ENCODE measurements at regions not wholly inside any gene's neighbourhood (a gene's known extent, or its start where the extent isn't known, plus 50 kb on each side); places are given as distances from the start of the nearest gene placed in this dataset.

GRCh38 chr4:138567696-138568095 lies 325.5 kb upstream of the SLC7A11 start:
- no peaks in the 10 kb centered on the region for H3K79me1 ChIP-seq (ENCODE audit: low read depth in 1 of 2, low read length in 2 of 2)
- in situ Hi-C loops (cut with MboI; ENCODE audit: low sequenced_read_pairs) (no loop called here), intact Hi-C loops (cut with micrococcal nuclease) (loop anchor here (5.0 kb wide), 1 partner anchor 325 kb away; the partner anchor contains the start of gene SLC7A11), dilution Hi-C loops (cut with HindIII; ENCODE audit: low sequenced_read_pairs, unreplicated experiment) (no loop called here)
- WGBS, 2 experiments (ENCODE audit: extremely low coverage in 2 of 2, insufficient read length in 1 of 2): 20% methylated on average over 1 of the region's 3 CpGs; no CpG with 5 or more reads in 1 of the 2 experiments
- no peak overlapping the region for H2BK120ac ChIP-seq (ENCODE audit: low read depth, low read length)
- no peaks in the 10 kb centered on the region for H4K20me1 ChIP-seq (ENCODE audit: insufficient read depth, low read length)
- H3K9ac ChIP-seq (ENCODE audit: low read depth, low read length): no peak overlapping the region
- H3K14ac ChIP-seq (replicated peaks; ENCODE audit: low read depth, low read length): no peak overlapping the region
- H3K18ac ChIP-seq (ENCODE audit: low read depth, low read length): no peak overlapping the region
- no peak overlapping the region for H4K91ac ChIP-seq (ENCODE audit: insufficient read depth, low read depth, low read length)
- H3K36me3 ChIP-seq (ENCODE audit: control insufficient read depth, insufficient read depth, low read length): no peaks in the 10 kb centered on the region
- no peak overlapping the region for H4K5ac ChIP-seq (ENCODE audit: low read depth, low read length)
- no peak overlapping the region for H4K8ac ChIP-seq (ENCODE audit: low read depth in 2 of 2, low read length in 2 of 2)
- H3K4me1 ChIP-seq (ENCODE audit: control insufficient read depth, insufficient read depth, low read length): peaks cover 1% of the 10 kb centered on the region; the same call in 1 of the 2 replicates
- ChIA-PET POLR2A (ENCODE audit: unreplicated experiment) (no interaction called here), CTCF (no interaction called here)
- no peak overlapping the region for H2BK20ac ChIP-seq (ENCODE audit: low read depth, low read length)
- H3K23ac ChIP-seq (ENCODE audit: low read depth, low read length): no peak overlapping the region
- no peaks in the 10 kb centered on the region for H3K9me1 ChIP-seq (ENCODE audit: insufficient read depth, low read length)
- H3K27ac ChIP-seq (ENCODE audit: insufficient read depth, low read length): no peak overlapping the region
- no peak overlapping the region for H3K4ac ChIP-seq (ENCODE audit: low read depth, low read length)
- DNase-seq (peak; percentile 54), ATAC-seq (ENCODE audit: low read depth) (peak; percentile 24; the same call in 1 of the 2 replicates)
- no peak overlapping the region for H3K4me2 ChIP-seq (ENCODE audit: low read depth, low read length)
- BruUV-seq (replicated peaks): no TSS peak
- H3K27me3 ChIP-seq (ENCODE audit: control insufficient read depth, insufficient read depth, low read length): no peaks in the 10 kb centered on the region
- H2BK15ac ChIP-seq (ENCODE audit: low read depth, low read length): no peak overlapping the region
- no peak for TF ChIP-seq USF2 (IDR thresholded peaks at IDR 0.05; ENCODE audit: low read depth, low read length)
- no peak for TF ChIP-seq CHD1 (IDR thresholded peaks at IDR 0.05; ENCODE audit: low read depth, low read length)
- H3K56ac ChIP-seq (ENCODE audit: extremely low read depth, insufficient read depth, low read length): no peak overlapping the region
- no peak overlapping the region for H2AK9ac ChIP-seq (replicated peaks; ENCODE audit: low read depth, low read length, poor library complexity)
- H2BK5ac ChIP-seq (ENCODE audit: low read depth, low read length, poor library complexity, severe bottlenecking): no peak overlapping the region
- no peaks in the 10 kb centered on the region for H3K9me3 ChIP-seq (ENCODE audit: control insufficient read depth, insufficient read depth, low read length)
- H2AK5ac ChIP-seq (ENCODE audit: low read depth, low read length): peak overlapping the region; percentile 50; the same call in 1 of the 2 replicates
- no peak overlapping the region for H3K4me3 ChIP-seq (ENCODE audit: insufficient read depth, low read depth, low read length)
- no peak overlapping the region for H2AFZ ChIP-seq (replicated peaks; ENCODE audit: low read length, poor library complexity)
